ENCODE measurements at regions not wholly inside any gene's neighbourhood (a gene's known extent, or its start where the extent isn't known, plus 50 kb on each side); places are given as distances from the start of the nearest gene placed in this dataset.

- Histone ChIP-seq H3K9ac (ENCODE audit: low read depth, low read length) (no peak overlapping the region), H3K9me3 (ENCODE audit: control insufficient read depth, insufficient read depth, low read length) (no peaks in the 10 kb centered on the region), H3K4me1 (ENCODE audit: control insufficient read depth, insufficient read depth, low read length) (peaks cover 18% of the 10 kb centered on the region; the same call in 1 of the 2 replicates), H3K27me3 (ENCODE audit: control insufficient read depth, insufficient read depth, low read length) (no peaks in the 10 kb centered on the region), H3K4me3 (ENCODE audit: low read depth, low read length) (no peak overlapping the region), H3K36me3 (ENCODE audit: control insufficient read depth, insufficient read depth, low read length) (no peaks in the 10 kb centered on the region), H3K27ac (ENCODE audit: low read depth, low read length) (no peak overlapping the region)
These were observed 490.0 kb upstream of the TENM3 start for GRCh38 chr4:181753207-181753606.

GRCh38 chr4:181755846-181756245, 487.4 kb upstream of the TENM3 start:
- H3K27me3 ChIP-seq (ENCODE audit: control insufficient read depth, insufficient read depth, low read length): no peaks in the 10 kb centered on the region
- no peak overlapping the region for H3K4me3 ChIP-seq (ENCODE audit: low read depth, low read length)
- peaks cover 27% of the 10 kb centered on the region; the same call in 1 of the 2 replicates for H3K4me1 ChIP-seq (ENCODE audit: control insufficient read depth, insufficient read depth, low read length)
- no peaks in the 10 kb centered on the region for H3K36me3 ChIP-seq (ENCODE audit: control insufficient read depth, insufficient read depth, low read length)
- H3K9ac ChIP-seq (ENCODE audit: low read depth, low read length): no peak overlapping the region
- H3K9me3 ChIP-seq (ENCODE audit: control insufficient read depth, insufficient read depth, low read length): no peaks in the 10 kb centered on the region
- no peak overlapping the region for H3K27ac ChIP-seq (ENCODE audit: low read depth, low read length)

GRCh38 chr4:181756451-181757095, 486.6 kb upstream of the TENM3 start:
- Histone ChIP-seq H3K9ac (ENCODE audit: low read depth, low read length) (no peak overlapping the region), H3K36me3 (ENCODE audit: control insufficient read depth, insufficient read depth, low read length) (no peaks in the 10 kb centered on the region), H3K4me1 (ENCODE audit: control insufficient read depth, insufficient read depth, low read length) (peaks cover 27% of the 10 kb centered on the region; the same call in 1 of the 2 replicates), H3K27me3 (ENCODE audit: control insufficient read depth, insufficient read depth, low read length) (no peaks in the 10 kb centered on the region), H3K4me3 (ENCODE audit: low read depth, low read length) (no peak overlapping the region), H3K9me3 (ENCODE audit: control insufficient read depth, insufficient read depth, low read length) (no peaks in the 10 kb centered on the region), H3K27ac (ENCODE audit: low read depth, low read length) (no peak overlapping the region)

- Histone ChIP-seq H3K9ac (ENCODE audit: low read depth, low read length) (no peak overlapping the region), H3K27me3 (ENCODE audit: control insufficient read depth, insufficient read depth, low read length) (no peaks in the 10 kb centered on the region), H3K27ac (ENCODE audit: low read depth, low read length) (no peak overlapping the region), H3K9me3 (ENCODE audit: control insufficient read depth, insufficient read depth, low read length) (no peaks in the 10 kb centered on the region), H3K4me3 (ENCODE audit: low read depth, low read length) (no peak overlapping the region), H3K4me1 (ENCODE audit: control insufficient read depth, insufficient read depth, low read length) (peaks cover 27% of the 10 kb centered on the region; the same call in 1 of the 2 replicates), H3K36me3 (ENCODE audit: control insufficient read depth, insufficient read depth, low read length) (no peaks in the 10 kb centered on the region)
These were observed 486.1 kb upstream of the TENM3 start for GRCh38 chr4:181757098-181757497.

- no peak overlapping the region for H3K4me3 ChIP-seq (ENCODE audit: low read depth, low read length)
- no peaks in the 10 kb centered on the region for H3K27me3 ChIP-seq (ENCODE audit: control insufficient read depth, insufficient read depth, low read length)
- H3K27ac ChIP-seq (ENCODE audit: low read depth, low read length): no peak overlapping the region
- no peaks in the 10 kb centered on the region for H3K9me3 ChIP-seq (ENCODE audit: control insufficient read depth, insufficient read depth, low read length)
- no peaks in the 10 kb centered on the region for H3K36me3 ChIP-seq (ENCODE audit: control insufficient read depth, insufficient read depth, low read length)
- no peak overlapping the region for H3K9ac ChIP-seq (ENCODE audit: low read depth, low read length)
- H3K4me1 ChIP-seq (ENCODE audit: control insufficient read depth, insufficient read depth, low read length): peaks cover 27% of the 10 kb centered on the region; the same call in 1 of the 2 replicates
These were observed 485.1 kb upstream of the TENM3 start for GRCh38 chr4:181757910-181758660.

- H3K9me3 ChIP-seq (ENCODE audit: control insufficient read depth, insufficient read depth, low read length): no peaks in the 10 kb centered on the region
- no peak overlapping the region for H3K27ac ChIP-seq (ENCODE audit: low read depth, low read length)
- no peak overlapping the region for H3K9ac ChIP-seq (ENCODE audit: low read depth, low read length)
- H3K27me3 ChIP-seq (ENCODE audit: control insufficient read depth, insufficient read depth, low read length): no peaks in the 10 kb centered on the region
- peaks cover 27% of the 10 kb centered on the region; the same call in 1 of the 2 replicates for H3K4me1 ChIP-seq (ENCODE audit: control insufficient read depth, insufficient read depth, low read length)
- no peak overlapping the region for H3K4me3 ChIP-seq (ENCODE audit: low read depth, low read length)
- H3K36me3 ChIP-seq (ENCODE audit: control insufficient read depth, insufficient read depth, low read length): no peaks in the 10 kb centered on the region
These were observed 482.6 kb upstream of the TENM3 start for GRCh38 chr4:181760560-181760959.

GRCh38 chr4:181761156-181761555, 482.0 kb upstream of the TENM3 start:
- no peak overlapping the region for H3K27ac ChIP-seq (ENCODE audit: low read depth, low read length)
- H3K27me3 ChIP-seq (ENCODE audit: control insufficient read depth, insufficient read depth, low read length): no peaks in the 10 kb centered on the region
- no peaks in the 10 kb centered on the region for H3K36me3 ChIP-seq (ENCODE audit: control insufficient read depth, insufficient read depth, low read length)
- no peak overlapping the region for H3K9ac ChIP-seq (ENCODE audit: low read depth, low read length)
- H3K4me3 ChIP-seq (ENCODE audit: low read depth, low read length): no peak overlapping the region
- H3K4me1 ChIP-seq (ENCODE audit: control insufficient read depth, insufficient read depth, low read length): peaks cover 27% of the 10 kb centered on the region; the same call in 1 of the 2 replicates
- H3K9me3 ChIP-seq (ENCODE audit: control insufficient read depth, insufficient read depth, low read length): no peaks in the 10 kb centered on the region

GRCh38 chr4:181766061-181766548, 477.1 kb upstream of the TENM3 start:
- no peaks in the 10 kb centered on the region for H3K9me3 ChIP-seq (ENCODE audit: control insufficient read depth, insufficient read depth, low read length)
- H3K36me3 ChIP-seq (ENCODE audit: control insufficient read depth, insufficient read depth, low read length): no peaks in the 10 kb centered on the region
- no peaks in the 10 kb centered on the region for H3K27me3 ChIP-seq (ENCODE audit: control insufficient read depth, insufficient read depth, low read length)
- no peak overlapping the region for H3K27ac ChIP-seq (ENCODE audit: low read depth, low read length)
- H3K4me3 ChIP-seq (ENCODE audit: low read depth, low read length): no peak overlapping the region
- H3K9ac ChIP-seq (ENCODE audit: low read depth, low read length): no peak overlapping the region
- no peaks in the 10 kb centered on the region for H3K4me1 ChIP-seq (ENCODE audit: control insufficient read depth, insufficient read depth, low read length)

- no peak overlapping the region for H3K27ac ChIP-seq (ENCODE audit: low read depth, low read length)
These were observed 472.2 kb upstream of the TENM3 start for GRCh38 chr4:181770971-181771370.

GRCh38 chr4:181775298-181775697, 467.9 kb upstream of the TENM3 start:
- Histone ChIP-seq H3K27ac (ENCODE audit: low read depth, low read length) (no peak overlapping the region), H3K27me3 (ENCODE audit: control insufficient read depth, insufficient read depth, low read length) (no peaks in the 10 kb centered on the region), H3K4me1 (ENCODE audit: control insufficient read depth, insufficient read depth, low read length) (no peaks in the 10 kb centered on the region), H3K4me3 (ENCODE audit: low read depth, low read length) (no peak overlapping the region), H3K9ac (ENCODE audit: low read depth, low read length) (no peak overlapping the region), H3K36me3 (ENCODE audit: control insufficient read depth, insufficient read depth, low read length) (no peaks in the 10 kb centered on the region), H3K9me3 (ENCODE audit: control insufficient read depth, insufficient read depth, low read length) (no peaks in the 10 kb centered on the region)

More at GRCh38 chr4:181770971-181771370, 472.2 kb upstream of the TENM3 start:
- Histone ChIP-seq H3K4me3 (ENCODE audit: low read depth, low read length) (no peak overlapping the region), H3K27me3 (ENCODE audit: control insufficient read depth, insufficient read depth, low read length) (no peaks in the 10 kb centered on the region), H3K36me3 (ENCODE audit: control insufficient read depth, insufficient read depth, low read length) (no peaks in the 10 kb centered on the region), H3K9me3 (ENCODE audit: control insufficient read depth, insufficient read depth, low read length) (no peaks in the 10 kb centered on the region), H3K9ac (ENCODE audit: low read depth, low read length) (no peak overlapping the region), H3K4me1 (ENCODE audit: control insufficient read depth, insufficient read depth, low read length) (no peaks in the 10 kb centered on the region)
